Coronary artery (tissue), 2 donors: ENCODE measurements at regions not wholly inside any gene's neighbourhood (a gene's known extent, or its start where the extent isn't known, plus 50 kb on each side); places are given as distances from the start of the nearest gene placed in this dataset.
A peak's percentile ranks its signal among the peaks of the same experiment; 100 is the strongest.

ENCODE experiments used
- DNase-seq: peaks from one replicate; pipeline ENCODE4 v3.0.0-alpha.2; 2017; ENCODE audit warnings: low spot score
- H3K27ac ChIP-seq, 2 donors: fragments of 200-600 bp; sonication (generic); one replicate each; pipeline ENCODE4 v1.5.1; 2016 to 2019
- H3K4me3 ChIP-seq: fragments of 200-600 bp; sonication (generic); 2 replicates; pipeline ENCODE4 v1.5.1; 2016; ENCODE audit warnings: mild to moderate bottlenecking, moderate library complexity
- CTCF ChIP-seq: fragments of 200-600 bp; sonication (generic); IDR thresholded peaks from one replicate; pipeline ENCODE4 v1.5.1; 2019; ENCODE audit warnings: antibody characterized with exemption

GRCh38 chr2:853203-853870, 97.3 kb upstream of the SNTG2 start:
- Histone ChIP-seq H3K27ac (no peak overlapping the region), H3K4me3 (no peak overlapping the region)
- DNase-seq, result peak; percentile 45
- TF ChIP-seq CTCF, result no peak

- Histone ChIP-seq H3K27ac (no peak overlapping the region), H3K4me3 (no peak overlapping the region)
- TF ChIP-seq CTCF, result no peak
- DNase-seq, result no peak
Measured at GRCh38 chr2:852168-852567, 98.5 kb upstream of the SNTG2 start.

- no peak for TF ChIP-seq CTCF
- DNase-seq, result no peak
Measured at GRCh38 chr2:851680-852079, 99.0 kb upstream of the SNTG2 start.

GRCh38 chr2:851078-851477, 99.6 kb upstream of the SNTG2 start:
- DNase-seq, result no peak
- Histone ChIP-seq H3K27ac (no peak overlapping the region), H3K4me3 (no peak overlapping the region)
- no peak for TF ChIP-seq CTCF

More at GRCh38 chr2:851680-852079, 99.0 kb upstream of the SNTG2 start:
- Histone ChIP-seq H3K4me3 (no peak overlapping the region), H3K27ac (no peak overlapping the region)

GRCh38 chr2:850429-850828, 100.2 kb upstream of the SNTG2 start:
- no peak overlapping the region for H3K4me3 ChIP-seq
- no peak for DNase-seq
- TF ChIP-seq CTCF, result no peak
- no peak overlapping the region for H3K27ac ChIP-seq

GRCh38 chr2:848099-848498, 102.5 kb upstream of the SNTG2 start:
- no peak for DNase-seq

More at GRCh38 chr2:848099-848498, 102.5 kb upstream of the SNTG2 start:
- TF ChIP-seq CTCF, result no peak
- Histone ChIP-seq H3K27ac (no peak overlapping the region), H3K4me3 (no peak overlapping the region)
